Chondrocyte (in vitro differentiated cells): ENCODE measurements at regions not wholly inside any gene's neighbourhood (a gene's known extent, or its start where the extent isn't known, plus 50 kb on each side); places are given as distances from the start of the nearest gene placed in this dataset.
"Not testable (repeated sequence)": the region's sequence is repeated elsewhere in the genome, so short reads cannot be mapped to it uniquely, and the experiment has no call there.

Source experiments
- DNase-seq: peaks from one replicate; pipeline ENCODE4 v3.0.0; 2021; ENCODE audit warnings: mixed read lengths, low spot score
- H3K27ac Mint-ChIP-seq: one replicate; pipeline ENCODE4 v1.8.0; 2021; ENCODE audit warnings: mild to moderate bottlenecking, moderate library complexity, mixed read lengths; ENCODE audit not compliant: unreplicated experiment
- H3K27me3 Mint-ChIP-seq: 2 replicates; pipeline ENCODE4 v1.8.0; 2021; ENCODE audit warnings: low read depth, mixed read lengths
- H3K36me3 Mint-ChIP-seq: 2 replicates; pipeline ENCODE4 v1.8.0; 2021; ENCODE audit warnings: low read depth, mixed read lengths
- H3K4me1 Mint-ChIP-seq: 2 replicates; pipeline ENCODE4 v1.8.0; 2021; ENCODE audit warnings: low read depth, mild to moderate bottlenecking, mixed read lengths
- H3K4me3 Mint-ChIP-seq: one replicate; pipeline ENCODE4 v1.8.0; 2021; ENCODE audit warnings: mild to moderate bottlenecking, moderate library complexity, mixed read lengths; ENCODE audit not compliant: unreplicated experiment
- H3K9me3 Mint-ChIP-seq: 2 replicates; pipeline ENCODE4 v1.8.0; 2021; ENCODE audit warnings: low read depth, mixed read lengths
- CTCF ChIP-seq: fragments of 200-600 bp; sonication (generic); IDR thresholded peaks from 2 replicates; pipeline ENCODE4 v1.5.0; 2021; ENCODE audit warnings: antibody characterized with exemption, mild to moderate bottlenecking, moderate library complexity

DNA sequence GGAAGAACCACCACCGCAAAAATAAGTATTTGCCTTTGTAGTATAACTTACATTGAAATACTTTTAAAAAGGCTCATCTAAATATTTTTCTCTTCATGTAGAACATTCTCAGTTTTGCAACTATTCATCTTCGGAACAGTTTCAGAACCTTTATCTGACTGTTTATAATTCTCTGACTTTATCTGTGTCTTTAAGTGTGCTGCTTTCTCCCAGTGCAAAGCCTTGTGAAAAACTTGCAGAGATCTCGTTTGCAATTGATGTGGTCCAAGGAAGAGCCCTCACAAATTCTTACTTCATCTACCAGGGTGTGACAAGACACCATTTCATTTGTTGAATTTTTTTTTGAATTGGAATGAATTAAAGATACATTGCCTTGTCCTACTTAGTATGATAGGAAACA is 186.4 kb downstream of the DKK1 start:
- Mint-ChIP-seq H3K27ac (no peak overlapping the region), H3K27me3 (no peaks in the 10 kb centered on the region), H3K9me3 (peaks cover 24% of the 10 kb centered on the region), H3K4me3 (no peak overlapping the region), H3K4me1 (no peaks in the 10 kb centered on the region), H3K36me3 (peaks cover 7% of the 10 kb centered on the region)
- TF ChIP-seq CTCF, result no peak
- no peak for DNase-seq

- Mint-ChIP-seq H3K27ac (no peak overlapping the region), H3K27me3 (no peaks in the 10 kb centered on the region), H3K4me1 (no peaks in the 10 kb centered on the region), H3K4me3 (no peak overlapping the region), H3K36me3 (peaks cover 7% of the 10 kb centered on the region), H3K9me3 (peaks cover 24% of the 10 kb centered on the region)
- no peak for TF ChIP-seq CTCF
- no peak for DNase-seq
Measured at GRCh38 chr10:52502237-52502636, 188.2 kb downstream of the DKK1 start.

DNA sequence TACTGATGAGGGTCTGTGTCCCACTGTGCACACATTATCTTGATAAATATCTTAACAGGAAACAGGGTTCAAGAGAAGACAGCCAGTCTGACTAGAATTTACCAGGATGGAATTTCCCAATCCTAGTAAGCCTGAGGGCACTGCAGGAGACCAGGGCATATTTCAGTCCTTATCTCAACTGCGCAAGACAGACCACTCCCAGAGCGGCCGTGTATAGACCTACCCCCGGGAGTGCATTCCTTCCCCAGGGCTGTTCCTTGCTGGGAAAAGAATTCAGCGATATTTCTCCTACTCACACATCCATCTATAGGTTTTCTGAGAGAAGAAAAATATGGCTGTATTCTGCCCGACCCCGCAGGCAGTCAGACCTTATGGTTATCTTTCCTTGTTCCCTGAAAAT is 191.3 kb downstream of the DKK1 start:
- peaks cover 22% of the 10 kb centered on the region for H3K9me3 Mint-ChIP-seq
- not testable (repeated sequence) for H3K27ac Mint-ChIP-seq, H3K36me3 Mint-ChIP-seq, H3K4me1 Mint-ChIP-seq, DNase-seq, H3K27me3 Mint-ChIP-seq, H3K4me3 Mint-ChIP-seq

DNA sequence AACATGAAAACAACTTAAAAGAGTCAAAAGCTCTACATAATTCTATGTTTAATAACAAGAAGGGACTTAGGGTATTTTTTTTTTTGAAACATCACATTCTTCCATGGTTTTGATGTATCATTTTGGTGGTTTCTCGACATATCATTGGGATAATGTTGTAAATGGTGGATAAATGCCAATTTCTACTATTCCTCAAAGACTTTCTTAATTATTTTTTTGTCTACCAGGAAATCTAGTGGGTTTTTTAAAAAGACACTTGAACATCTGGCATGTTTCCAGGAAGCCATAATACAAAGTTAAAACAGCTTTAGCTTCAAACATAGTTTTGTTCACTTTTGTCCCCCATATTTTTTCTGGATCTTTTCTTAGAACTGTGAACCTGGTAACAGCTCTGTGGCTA is 200.4 kb downstream of the DKK1 start:
- Mint-ChIP-seq H3K36me3 (peaks cover 5% of the 10 kb centered on the region), H3K9me3 (peaks cover 33% of the 10 kb centered on the region), H3K4me1 (peaks cover 19% of the 10 kb centered on the region), H3K27me3 (no peaks in the 10 kb centered on the region), H3K4me3 (no peak overlapping the region), H3K27ac (no peak overlapping the region)
- no peak for TF ChIP-seq CTCF
- DNase-seq, result no peak

DNA sequence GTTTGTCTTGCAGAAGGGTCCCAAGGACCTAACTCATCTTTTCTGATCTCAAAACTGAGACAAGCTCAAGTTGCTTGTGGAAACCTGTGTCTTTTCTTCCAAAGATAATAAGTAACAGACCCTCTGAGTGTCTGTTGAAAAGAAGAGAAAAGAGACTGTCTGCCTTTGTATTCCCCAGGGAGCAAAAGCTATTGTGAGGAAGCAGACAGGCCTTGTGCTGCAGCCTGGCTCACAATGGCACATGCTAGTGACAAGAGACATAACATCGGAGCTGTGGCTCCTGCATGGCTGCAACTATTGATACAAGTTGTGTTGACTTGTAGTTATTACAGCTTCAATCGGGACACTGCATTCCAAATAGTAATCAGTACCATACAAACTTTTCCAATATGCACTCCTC is 202.9 kb downstream of the DKK1 start:
- Mint-ChIP-seq H3K27ac (no peak overlapping the region), H3K9me3 (peaks cover 23% of the 10 kb centered on the region), H3K4me1 (peaks cover 24% of the 10 kb centered on the region), H3K36me3 (peaks cover 2% of the 10 kb centered on the region), H3K27me3 (no peaks in the 10 kb centered on the region), H3K4me3 (no peak overlapping the region)
- no peak for DNase-seq
- no peak for TF ChIP-seq CTCF

GRCh38 chr10:52523696-52524095 is 209.6 kb downstream of the DKK1 start:
- Mint-ChIP-seq H3K27ac (no peak overlapping the region), H3K4me3 (no peak overlapping the region), H3K9me3 (peaks cover 4% of the 10 kb centered on the region), H3K27me3 (no peaks in the 10 kb centered on the region), H3K4me1 (peaks cover 37% of the 10 kb centered on the region), H3K36me3 (peaks cover 2% of the 10 kb centered on the region)
- no peak for TF ChIP-seq CTCF
- DNase-seq, result no peak
